GM21723 (cell line): ENCODE measurements at regions not wholly inside any gene's neighbourhood (a gene's known extent, or its start where the extent isn't known, plus 50 kb on each side); places are given as distances from the start of the nearest gene placed in this dataset.

Experiments
- ATAC-seq: cut with Tn5 transposase; IDR thresholded peaks from one replicate; pipeline ENCODE4 v1.9.1; 2021; ENCODE audit warnings: mild to moderate bottlenecking, moderate library complexity; ENCODE audit not compliant: unreplicated experiment

DNA sequence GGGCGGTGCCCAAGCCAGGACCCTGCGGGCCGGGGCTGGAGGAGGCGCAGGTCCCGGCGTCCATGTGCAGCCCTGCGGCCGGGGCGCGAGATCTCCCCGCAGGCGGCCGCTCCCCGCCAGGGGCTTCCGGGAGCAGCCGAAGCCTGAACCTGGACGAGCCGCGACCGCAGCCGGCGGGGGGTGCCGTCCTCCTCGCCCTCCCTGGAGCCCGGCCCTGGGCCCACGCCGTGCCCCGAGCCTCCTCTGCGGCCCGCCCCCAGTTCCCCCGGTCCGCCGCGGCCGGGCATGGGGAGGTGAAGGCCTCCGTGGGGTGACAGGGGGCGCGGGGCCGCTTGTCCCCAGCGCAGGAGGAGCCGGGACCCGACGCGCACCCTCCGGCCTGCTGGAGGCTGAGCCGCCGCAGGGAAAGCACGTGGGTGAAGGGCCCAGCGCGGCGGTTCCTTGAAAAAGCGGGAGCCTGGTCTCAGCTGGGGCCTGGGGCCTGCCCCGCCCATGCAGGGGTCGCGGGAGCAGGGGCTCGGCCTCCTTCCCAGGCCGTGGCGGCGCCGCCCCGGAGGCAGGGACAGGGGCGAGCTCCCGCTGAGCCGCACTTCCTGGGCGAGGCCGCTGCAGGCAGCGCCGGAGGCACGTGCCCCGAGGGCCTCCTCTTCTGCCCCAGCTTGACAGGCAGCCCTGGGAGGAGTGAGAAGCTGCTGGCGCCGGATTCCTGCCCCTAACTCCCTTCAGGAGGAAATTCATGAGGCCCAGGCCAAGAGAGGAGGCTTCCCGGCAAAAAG lies 55.6 kb upstream of the PPP2R5C start:
- ATAC-seq = peak; percentile 45

DNA sequence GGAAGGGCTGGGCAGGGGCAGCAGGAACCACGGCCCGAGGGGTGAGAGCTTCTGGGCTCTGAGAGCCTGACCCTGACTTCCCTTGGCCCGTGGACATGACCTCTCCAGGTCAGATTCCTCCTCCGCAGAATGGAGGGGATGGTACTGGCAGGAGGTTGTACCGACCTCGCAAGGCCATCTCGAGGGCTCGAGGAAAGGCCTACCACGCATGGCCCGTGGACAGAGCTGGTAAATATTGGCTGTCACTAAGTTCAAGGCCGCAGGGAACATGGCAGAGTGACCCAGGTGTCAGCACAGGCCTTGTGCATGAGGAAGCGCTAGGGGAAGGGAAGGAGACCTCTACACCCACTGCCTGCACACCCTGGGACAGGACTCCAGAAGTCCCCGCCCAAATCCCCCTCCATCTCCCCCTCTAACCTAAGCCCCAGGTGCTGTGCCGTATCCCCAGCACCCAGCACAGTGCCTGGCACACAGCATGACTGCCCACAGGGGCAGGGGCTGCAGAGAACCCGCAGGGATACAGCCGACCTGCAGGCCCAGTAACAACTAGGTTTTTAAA lies 54.9 kb upstream of the PPP2R5C start:
- no peak for ATAC-seq

DNA sequence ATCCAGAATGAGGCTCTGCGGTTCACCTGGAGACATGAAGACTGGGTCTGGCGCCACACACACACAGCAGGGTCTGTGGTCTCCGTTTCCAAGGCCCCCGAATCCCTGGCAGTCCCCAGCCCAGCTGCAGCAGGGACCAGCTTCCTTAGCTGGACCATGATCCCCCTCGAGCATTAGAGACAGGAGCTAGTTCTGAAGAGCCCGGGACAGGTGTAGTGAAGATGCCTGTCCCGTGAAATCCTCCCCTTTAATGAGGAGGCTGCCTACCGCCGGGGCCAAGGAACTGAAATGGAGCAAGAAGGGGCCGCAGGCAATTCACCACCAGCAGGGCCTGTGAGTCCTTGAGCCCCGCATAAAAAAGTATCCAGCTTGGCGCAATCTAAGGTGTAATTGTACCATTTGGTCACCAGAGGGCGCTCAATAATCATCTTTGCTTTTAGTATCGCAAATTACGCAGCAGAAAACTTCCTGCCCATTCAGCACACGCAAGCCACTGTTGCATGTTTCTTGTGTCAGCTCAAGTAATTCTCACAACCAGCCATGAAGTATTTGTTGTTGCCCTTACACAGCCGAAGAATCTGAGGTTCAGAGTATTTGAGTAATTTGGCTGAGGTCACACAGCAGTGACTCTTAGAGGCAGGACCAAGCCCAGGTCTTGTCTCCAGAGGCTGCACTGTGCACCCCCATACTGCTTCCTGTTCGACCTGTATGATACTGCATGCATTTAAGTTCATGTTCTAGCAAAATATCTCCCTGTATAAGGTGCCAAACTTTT lies 54.3 kb upstream of the PPP2R5C start:
- peak; percentile 55 for ATAC-seq

DNA sequence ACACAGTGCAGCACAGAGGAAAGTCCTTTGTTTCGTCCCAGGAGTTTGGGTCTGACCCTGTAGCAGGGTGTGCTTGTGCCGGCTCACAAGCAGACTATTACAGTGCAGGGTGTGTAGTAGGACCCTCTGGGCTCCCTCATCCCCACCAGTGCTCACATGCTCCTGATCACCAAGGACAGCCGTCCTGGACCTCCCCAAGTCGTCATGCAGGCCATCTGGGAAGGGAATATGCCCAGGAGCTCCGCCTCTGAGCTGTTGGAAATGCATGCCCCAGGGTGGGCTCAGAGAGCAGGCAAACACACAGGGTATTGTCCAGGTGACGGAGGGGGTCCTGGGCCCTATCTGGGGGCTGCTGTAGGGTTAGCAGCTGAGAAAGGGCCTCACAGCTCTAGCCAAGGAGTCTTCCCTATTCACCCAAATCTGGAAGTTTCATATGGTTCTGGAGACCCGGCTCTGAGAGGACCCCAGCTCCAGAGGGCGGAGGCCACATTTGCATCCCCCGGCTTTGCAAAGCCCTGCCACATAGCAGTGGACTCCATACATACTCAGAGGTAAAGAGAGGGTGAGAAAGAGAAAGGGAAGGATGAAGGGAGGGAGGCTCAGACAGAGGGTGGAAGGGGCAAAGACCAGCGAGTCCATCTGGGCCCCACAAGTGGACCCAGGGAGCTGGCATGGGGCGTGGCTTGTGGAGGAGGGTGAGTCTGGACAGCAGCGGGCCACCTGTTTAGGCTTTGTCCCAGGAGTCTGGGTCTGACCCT lies 53.5 kb upstream of the PPP2R5C start:
- ATAC-seq = no peak

DNA sequence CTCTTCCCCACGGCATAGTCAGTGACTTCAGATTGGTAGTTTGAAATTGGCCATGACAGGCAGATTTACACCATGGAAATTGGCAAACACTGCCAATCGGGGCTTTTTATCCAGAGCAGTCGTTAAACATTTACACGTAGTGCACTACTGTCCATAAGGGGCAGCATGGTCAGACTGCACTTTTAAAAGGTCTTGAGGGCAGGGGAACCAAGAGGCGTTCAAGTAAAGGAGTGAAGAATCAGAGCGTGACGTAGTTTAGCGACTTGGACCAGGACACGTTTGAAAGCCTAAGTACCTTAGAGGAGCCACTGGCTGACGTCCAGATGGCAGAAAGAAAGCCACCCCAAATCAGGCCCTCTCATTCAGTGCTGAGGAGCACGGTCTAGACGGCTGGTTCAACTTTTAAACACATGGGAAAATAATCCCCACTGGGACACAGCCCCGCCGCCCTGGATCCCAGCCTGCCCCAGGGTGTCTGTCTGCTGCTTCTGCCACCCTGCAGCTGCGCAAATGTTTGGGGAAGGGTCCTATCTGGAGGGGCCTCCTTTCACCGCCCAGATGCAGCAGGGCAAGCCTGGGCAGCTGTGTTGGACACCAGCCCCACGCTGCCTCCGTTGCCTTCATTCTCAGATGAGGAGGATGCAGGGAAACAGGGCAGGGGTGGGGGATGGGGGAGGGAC lies 52.5 kb upstream of the PPP2R5C start:
- no peak for ATAC-seq

DNA sequence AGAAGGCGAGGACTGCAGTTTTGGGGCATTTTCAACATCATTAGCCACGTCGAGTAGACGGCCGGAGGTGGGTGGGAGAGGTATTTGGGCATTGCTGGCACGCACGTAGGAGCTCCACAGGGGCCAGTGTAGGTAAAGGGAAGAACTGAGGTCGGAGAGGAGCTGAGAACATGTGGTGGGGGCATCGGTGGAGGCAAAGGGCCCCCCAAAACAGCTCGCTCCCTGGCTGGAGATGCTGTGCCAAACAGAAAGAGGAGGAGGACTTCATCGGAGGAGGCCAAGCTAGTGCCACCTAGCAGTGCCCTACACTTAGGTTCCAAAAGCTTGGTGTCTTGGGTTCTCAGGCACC lies 52.0 kb upstream of the PPP2R5C start:
- ATAC-seq = no peak

DNA sequence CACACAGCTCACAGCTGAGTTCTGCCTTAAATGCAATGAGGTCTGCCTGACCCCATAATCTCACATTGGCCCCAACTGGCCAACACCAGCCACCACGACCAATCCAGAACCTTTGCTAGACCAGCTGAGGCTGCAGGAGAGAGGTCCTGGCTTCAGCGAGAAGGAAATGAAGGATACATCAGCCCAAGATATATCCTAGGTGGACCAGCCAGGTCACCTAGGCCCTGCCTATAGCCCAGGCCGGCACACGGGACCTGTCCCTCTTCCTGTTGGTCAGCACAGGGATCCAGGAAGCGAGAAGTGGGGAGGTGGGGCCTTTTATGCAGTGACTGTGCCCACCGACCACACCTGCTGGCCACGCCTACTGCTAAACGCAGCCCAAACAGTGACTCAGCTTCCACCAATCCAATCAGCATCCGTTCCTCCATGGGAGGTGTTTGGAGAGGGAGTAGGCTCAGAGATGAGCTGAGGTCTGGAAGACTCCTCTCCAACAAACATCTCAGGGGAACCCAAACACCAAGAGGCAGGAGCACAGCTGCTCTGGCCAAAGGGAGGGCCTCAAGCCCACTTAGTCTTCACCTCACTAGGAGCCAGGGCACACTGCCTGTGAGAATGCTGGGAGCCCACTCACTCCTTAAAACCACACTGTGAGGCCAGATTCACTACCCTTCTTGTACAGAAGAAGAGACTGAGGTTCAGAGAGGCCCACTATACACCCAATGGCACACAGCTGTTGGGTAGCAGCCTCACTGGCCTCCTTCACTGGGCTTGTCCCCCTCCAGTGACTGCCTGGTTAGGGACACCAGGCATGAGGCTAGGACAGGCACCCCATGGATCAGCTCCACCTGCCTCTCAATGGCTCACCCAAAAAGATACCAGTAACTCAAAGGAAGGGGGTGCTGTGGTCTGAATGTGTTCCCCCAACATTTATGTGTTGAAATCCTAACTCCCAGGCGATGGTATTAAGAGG lies 51.3 kb upstream of the PPP2R5C start:
- no peak for ATAC-seq

DNA sequence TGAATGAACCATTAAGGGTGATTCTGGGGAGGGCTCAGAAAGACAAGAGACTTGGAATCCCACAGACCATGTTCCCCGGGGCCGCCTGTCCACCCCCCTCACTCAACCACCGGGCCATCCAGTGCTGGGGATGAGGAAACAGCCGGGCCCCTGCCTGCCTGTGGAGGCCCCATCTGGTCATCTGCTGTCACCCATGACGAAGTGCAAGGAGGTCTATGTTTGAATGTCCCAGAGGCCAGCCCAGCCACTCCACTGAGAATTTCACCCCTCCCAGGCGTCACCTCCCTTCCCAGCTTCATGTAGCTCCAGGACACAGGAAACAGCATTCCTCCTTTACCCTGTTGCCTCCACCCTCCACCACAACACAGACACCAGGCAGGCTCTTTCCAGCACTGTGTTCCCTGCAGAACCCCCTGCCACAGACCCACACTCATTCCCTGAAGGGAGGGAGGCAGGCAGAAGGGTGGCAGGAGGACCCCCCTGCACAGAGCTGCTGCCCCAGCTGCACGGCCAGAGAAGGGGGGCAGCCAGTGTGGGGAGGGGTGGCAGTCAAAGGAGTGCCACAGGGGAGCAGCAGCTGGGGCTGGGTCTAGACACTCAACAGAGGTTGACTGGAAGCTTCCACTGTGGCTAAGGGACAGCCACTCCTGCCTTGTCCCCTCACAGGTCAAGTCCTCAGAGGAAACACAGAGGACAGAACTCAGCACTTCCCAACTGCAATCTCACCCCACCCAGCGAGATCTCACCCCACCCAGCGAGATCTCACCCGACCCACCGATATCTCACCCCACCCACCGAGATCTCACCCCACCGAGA lies 50.3 kb upstream of the PPP2R5C start:
- no peak for ATAC-seq
